ENCODE measurements at regions not wholly inside any gene's neighbourhood (a gene's known extent, or its start where the extent isn't known, plus 50 kb on each side); places are given as distances from the start of the nearest gene placed in this dataset.

- no peak for DNase-seq (ENCODE audit: low spot score)
Measured at GRCh38 chr2:172204309-172204708, 101.6 kb upstream of the DLX2 start.

GRCh38 chr2:172204762-172205161 is 102.1 kb upstream of the DLX2 start:
- DNase-seq (ENCODE audit: low spot score), result no peak

GRCh38 chr2:172205292-172205691 is 102.6 kb upstream of the DLX2 start:
- DNase-seq (ENCODE audit: low spot score), result no peak

GRCh38 chr2:172207911-172208310 is 105.2 kb upstream of the DLX2 start:
- DNase-seq (ENCODE audit: low spot score), result no peak

- DNase-seq (ENCODE audit: low spot score), result no peak
Measured at GRCh38 chr2:172208791-172209325, 106.2 kb upstream of the DLX2 start.

- no peak for DNase-seq (ENCODE audit: low spot score)
Measured at GRCh38 chr2:172210599-172210998, 107.9 kb upstream of the DLX2 start.

- DNase-seq (ENCODE audit: low spot score), result no peak
Measured at GRCh38 chr2:172211512-172211911, 108.8 kb upstream of the DLX2 start.

- DNase-seq (ENCODE audit: low spot score), result no peak
Measured at GRCh38 chr2:172213116-172213860, 110.6 kb upstream of the DLX2 start.

- no peak for DNase-seq (ENCODE audit: low spot score)
Measured at GRCh38 chr2:172214252-172214651, 111.6 kb upstream of the DLX2 start.

GRCh38 chr2:172215172-172215935 is 112.7 kb upstream of the DLX2 start:
- no peak for DNase-seq (ENCODE audit: low spot score)

- no peak for DNase-seq (ENCODE audit: low spot score)
Measured at GRCh38 chr2:172215936-172216335, 113.2 kb upstream of the DLX2 start.

- DNase-seq (ENCODE audit: low spot score), result no peak
Measured at GRCh38 chr2:172216477-172216876, 113.8 kb upstream of the DLX2 start.

GRCh38 chr2:172219201-172219600 is 116.5 kb upstream of the DLX2 start:
- DNase-seq (ENCODE audit: low spot score), result no peak

GRCh38 chr2:172220121-172220520 is 117.4 kb upstream of the DLX2 start:
- DNase-seq (ENCODE audit: low spot score), result no peak

- no peak for DNase-seq (ENCODE audit: low spot score)
Measured at GRCh38 chr2:172223601-172224054, 120.9 kb upstream of the DLX2 start.

- no peak for DNase-seq (ENCODE audit: low spot score)
Measured at GRCh38 chr2:172225786-172226185, 123.1 kb upstream of the DLX2 start.

- DNase-seq (ENCODE audit: low spot score), result peak; percentile 82
Measured at GRCh38 chr2:172226244-172227061, 123.8 kb upstream of the DLX2 start.

GRCh38 chr2:172227719-172228118 is 125.0 kb upstream of the DLX2 start:
- no peak for DNase-seq (ENCODE audit: low spot score)

- no peak for DNase-seq (ENCODE audit: low spot score)
Measured at GRCh38 chr2:172228177-172228808, 125.6 kb upstream of the DLX2 start.

GRCh38 chr2:172229125-172229524 is 126.4 kb upstream of the DLX2 start:
- DNase-seq (ENCODE audit: low spot score), result no peak

- DNase-seq (ENCODE audit: low spot score), result no peak
Measured at GRCh38 chr2:172230332-172230888, 127.7 kb upstream of the DLX2 start.

Measured in HuH-7 (cell line).